ENCODE measurements at regions not wholly inside any gene's neighbourhood (a gene's known extent, or its start where the extent isn't known, plus 50 kb on each side); places are given as distances from the start of the nearest gene placed in this dataset.
"Not testable (repeated sequence)": the region's sequence is repeated elsewhere in the genome, so short reads cannot be mapped to it uniquely, and the experiment has no call there.

DNA sequence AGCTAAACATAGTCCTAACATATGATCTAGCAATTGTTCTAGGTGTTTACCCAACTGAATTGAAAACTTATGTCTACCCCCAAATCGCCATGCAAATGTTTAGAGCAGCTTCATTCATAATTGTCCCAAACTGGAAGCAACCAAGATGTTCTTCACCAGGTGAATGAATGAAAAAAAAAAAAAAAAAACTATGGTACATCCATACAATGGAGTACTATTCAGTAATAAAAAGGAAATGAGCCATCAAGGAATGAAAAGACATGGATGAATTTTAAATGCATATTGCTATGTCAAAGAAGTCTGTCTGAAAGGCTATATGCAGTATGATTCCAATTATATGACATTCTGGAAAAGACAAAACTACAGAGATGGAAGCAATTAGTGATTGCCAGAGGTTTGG lies 98.6 kb upstream of the ITPRID2 start:
- DNase-seq, result no peak

DNA sequence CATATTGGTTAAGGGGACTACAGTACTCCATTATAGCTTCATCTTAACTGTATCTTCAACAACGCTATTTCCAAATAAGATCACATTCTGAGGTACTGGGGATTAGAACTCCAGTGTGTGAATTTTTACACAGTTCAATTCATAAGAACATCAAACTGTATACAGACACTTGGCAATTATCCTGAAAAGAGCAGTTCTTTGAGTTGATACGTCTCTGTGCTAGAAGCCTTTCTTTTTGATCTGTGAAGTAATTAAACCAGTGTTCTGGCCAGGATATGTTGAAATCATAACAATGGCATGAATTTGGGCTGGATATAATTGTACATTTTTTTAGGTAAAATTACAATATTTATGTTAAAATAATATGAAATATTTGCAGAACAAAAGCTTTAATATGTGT lies 93.5 kb upstream of the ITPRID2 start:
- DNase-seq, result no peak

DNA sequence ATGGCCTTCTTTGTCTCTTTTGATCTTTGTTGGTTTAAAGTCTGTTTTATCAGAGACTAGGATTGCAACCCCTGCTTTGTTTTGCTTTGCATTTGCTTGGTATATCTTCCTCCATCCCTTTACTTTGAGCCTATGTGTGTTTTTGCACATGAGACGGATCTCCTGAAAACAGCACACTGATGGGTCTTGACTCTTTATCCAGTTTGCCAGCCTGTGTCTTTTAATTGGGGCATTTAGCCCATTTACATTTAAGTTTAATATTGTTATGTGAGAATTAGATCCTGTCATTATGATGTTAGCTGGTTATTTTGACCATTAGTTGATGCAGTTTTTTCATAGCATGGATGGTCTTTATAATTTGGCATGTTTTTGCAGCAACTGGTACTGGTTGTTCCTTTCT lies 89.2 kb upstream of the ITPRID2 start:
- DNase-seq, result not testable (repeated sequence)

DNA sequence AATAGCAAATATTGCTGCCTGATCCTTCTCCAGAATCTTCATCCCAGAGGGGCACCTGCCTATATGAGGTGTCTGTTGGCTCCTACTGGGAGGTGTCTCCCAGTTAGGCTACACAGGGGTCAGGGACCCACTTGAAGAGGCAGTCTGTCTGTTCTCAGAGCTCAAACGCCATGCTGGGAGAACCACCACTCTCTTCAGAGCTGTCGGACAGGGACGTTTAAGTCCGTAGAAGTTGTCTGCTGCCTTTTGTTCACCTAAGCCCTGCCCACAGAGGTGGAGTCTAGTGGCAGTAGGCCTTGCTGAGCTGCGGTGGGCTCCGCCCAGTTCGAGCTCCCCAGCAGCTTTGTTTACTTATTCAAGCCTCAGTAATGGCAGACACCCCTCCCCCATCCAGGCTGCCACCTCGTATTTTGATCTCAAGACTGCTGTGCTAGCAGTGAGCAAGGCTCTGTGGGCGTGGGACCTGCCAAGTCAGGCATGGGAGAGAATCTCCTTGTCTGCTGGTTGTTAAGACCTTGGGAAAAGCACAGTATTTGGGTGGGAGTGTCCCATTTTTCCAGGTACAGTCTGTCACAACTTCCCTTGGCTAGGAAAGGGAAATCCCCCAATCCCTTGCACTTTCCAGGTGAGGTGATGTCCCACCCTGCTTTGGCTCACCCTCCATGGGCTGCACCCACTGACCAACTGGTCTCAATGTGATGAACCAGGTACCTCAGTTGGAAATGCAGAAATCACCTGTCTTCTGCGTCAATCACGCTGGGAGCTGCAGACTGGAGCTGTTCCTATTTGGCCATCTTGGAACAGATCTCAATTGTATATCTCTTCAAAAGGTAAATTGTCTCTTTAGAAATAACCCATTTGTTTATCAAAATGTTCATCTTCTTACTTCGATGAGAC lies 87.4 kb upstream of the ITPRID2 start:
- not testable (repeated sequence) for DNase-seq

DNA sequence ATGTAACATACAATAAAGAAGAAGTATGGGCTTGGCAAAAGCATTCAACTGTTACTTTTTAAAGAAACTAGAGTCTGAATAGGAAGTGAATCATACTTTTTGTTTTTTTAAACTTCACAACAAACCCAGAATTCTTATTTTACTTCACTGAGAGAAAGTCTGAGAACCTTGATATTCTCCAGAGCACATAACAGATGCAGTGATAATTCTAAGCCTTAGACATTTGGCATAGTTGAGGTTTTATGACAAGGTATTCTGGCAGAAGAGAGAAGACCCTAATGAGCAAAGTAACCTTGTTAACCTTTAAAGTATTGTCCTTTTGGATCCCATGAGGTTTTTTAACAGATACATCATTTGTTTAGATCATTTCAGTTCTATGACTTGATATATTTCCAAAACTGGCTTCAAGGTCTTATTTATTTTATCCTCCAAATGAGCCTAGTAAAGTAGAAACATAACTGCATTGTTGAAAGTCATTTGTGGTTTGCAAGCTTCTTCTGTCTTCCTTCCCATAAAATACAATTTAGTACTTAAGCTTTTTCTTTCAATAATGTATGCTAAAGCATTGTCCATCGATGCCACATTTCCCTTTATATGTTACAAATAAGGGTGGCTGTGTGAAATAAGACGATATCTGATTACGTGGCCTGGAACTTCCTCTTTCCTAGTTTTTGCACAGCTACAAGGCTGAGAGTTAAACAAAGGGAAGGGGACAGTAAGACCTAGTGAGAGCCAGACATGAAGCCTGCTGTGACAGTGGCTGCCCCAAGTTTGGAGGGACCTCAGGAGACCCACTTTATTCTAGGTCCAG lies 86.1 kb upstream of the ITPRID2 start:
- DNase-seq, result no peak

DNA sequence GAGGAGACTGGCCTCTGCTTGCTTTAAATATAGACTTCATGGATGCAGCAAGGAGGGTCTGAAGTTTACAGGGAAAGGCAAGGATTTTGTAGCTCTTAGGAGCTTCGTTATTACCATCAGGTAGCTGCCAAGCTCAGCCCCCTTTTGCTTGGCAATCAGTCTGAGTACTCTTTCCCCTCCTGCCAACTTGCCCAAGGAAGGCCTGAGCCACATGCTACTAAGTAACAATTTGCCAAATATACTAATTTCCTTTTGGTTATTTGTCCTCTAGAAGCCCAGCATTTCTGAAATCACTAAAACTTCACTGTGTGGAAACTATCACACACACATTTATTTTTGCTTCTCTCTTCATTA lies 85.5 kb upstream of the ITPRID2 start:
- no peak for DNase-seq

DNA sequence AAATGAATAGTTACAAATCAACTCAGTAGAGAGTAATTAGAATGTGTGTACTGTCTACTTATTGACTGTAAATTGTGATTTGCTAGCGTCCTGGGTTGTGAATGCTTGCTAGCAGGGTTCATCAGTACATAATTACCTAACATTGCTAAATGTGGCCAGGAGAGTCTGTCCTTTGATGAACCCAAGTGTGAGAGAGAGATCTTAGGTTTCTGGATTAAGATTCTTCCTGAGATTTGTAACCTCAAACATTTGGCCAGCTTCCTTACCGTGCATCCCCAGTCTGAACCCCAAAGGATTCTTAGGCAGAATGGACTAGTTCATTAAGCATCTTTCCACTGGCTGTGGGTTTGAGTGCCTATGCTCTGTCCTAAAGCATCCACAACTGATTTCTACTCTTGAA lies 84.0 kb upstream of the ITPRID2 start:
- DNase-seq, result no peak

DNA sequence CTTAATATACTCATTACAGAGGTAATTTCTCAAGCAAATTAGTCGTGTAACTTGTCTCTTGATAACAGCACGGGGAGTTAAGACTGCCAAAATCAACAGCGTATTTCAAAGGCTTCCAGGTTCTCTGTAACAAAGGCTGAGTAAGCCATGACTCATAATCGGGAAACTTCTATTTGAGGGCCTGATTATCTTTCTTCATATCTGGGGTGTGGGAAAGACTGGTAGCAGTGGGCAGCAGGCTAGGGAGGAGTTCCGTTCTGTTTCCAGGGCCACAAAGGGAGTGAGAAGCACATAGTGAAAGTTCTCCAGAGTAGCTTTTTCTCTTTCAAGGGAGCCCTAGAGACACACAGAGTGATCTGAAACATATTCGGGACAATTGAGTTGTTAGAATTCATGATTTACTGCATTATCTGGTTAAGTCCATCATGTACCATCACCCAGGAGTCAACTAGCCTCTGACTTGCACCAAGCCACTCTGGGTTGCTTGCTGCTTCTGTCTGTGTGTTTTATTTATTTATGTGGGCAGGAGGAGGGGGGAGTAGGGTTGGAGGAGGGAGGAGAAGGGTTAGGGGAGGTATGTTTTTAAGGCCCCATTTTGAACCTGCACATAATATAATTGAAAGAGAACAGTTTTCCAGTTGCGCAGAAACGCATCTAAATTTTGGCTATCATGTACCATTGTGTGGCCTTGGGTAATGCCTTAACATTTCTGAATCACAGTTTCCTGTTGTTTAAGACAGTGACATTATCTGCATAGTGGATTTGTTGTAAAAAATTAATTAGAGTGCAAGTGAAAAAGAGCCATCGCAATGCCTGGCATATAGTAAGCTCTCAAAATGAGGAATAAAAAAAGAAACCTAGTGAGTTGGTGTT lies 80.5 kb upstream of the ITPRID2 start:
- DNase-seq, result no peak

DNA sequence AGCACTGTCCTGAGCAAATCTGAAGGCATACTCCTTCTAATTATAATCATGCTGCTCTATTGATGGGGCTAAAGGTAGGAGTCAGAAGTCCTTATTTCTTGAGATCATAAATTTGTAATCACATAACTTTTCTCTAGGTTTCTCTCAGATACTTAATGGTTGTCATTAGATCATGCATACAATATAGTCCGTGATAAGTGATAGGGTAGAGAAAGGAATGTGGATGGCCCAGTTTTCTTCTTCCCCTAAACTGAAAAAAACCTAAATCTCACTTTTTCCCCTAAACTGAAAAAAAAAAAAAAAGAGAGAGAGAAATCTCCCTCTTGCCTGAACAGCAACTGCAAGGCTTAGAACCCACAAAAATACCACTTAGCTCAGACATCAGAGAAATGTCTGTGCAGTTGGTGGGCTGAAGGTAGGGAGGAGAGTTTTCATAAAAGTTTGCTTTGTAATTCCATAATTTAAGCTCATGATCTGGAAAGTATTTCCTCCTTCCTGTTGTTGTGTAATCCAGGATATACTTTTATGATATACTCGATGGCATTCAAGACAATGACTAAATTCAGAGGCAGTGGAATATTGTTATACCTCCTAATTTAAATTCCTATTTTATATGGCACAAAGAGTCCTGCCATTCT lies 79.3 kb upstream of the ITPRID2 start:
- DNase-seq, result no peak

DNA sequence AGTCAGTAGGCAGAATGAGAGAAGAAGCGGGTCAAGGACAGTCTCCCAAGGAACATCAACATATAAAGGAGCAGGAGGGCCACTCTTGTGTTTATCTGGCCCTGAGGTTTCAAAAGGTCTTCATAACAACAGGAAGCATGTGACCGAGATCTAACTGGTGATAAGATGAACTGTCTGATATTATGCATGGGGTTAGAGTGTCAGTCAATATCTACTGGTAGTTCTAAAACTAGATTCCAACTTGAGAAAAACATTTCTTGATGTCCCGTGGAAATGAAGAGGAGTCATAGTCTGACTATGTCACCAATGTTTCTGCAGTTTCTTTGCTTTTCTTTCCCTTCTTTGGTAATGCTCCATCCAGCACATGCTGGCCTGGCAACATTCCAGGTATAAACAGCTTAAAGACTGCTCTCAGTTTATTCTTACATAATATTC lies 77.5 kb upstream of the ITPRID2 start:
- DNase-seq, result no peak

DNA sequence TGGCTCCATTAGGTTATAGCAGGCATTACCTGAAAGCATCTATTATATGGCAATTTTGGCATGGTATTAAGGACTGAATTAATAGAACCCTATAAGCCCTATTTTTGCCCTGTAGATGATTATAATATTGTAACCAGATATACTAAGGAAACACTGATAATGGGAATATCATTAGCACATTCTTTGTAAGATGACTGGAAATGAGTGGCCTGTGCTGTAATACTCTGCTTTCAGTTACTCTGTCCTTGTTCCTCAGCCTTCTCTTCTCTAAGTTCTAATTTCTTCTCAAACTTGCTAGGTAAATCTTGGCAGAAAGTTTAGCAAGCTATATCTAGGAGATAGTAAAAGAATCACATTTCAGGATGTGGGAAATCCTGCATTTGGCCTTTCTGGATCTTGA lies 74.0 kb upstream of the ITPRID2 start:
- no peak for DNase-seq

DNA sequence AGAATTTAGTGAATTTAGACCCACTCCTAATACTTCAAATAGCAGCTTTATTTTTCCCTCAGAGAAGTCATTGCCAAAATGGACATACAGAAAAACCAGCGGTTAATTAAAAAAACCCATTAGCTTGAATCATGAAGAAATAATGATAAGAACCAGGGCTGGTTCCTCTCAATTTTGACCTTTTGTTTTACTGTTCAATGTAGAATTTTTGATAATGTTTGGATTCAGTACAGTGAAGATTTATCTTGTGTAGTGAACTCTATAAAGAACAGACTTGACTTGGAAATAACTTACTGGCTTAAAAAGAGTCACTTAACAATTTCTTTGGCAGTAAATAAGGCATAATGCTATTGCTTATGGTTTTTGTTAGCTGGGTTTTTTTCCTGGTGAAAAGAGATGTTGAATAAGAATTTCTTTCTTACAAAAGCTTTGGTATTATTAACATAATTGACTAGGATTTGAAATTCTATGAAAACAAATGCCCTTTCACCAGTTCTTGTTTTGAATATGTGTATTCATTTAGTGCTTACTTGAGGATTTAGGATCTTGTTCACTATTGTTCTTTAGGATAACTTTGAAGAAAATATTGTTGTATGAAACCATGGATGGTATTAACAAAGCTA lies 73.4 kb upstream of the ITPRID2 start:
- no peak for DNase-seq

DNA sequence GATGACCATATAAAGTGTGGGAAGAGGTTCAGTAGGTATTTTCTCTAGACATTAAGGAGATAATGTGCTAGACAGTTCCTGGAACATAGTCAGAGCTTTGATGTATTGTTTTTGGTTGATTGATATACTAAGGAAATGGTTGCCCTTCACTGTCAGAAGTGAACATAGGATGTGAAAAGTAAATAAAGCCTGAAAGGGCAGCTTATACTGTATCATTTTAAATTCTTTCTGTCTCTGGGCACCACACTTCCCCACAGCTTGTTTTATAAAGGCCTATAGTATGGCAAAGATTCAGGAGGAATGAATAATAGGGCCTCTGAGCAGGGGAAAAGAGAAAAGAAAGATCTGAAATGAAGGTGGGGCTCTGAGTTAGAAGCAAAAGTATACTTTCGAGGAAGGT lies 72.7 kb upstream of the ITPRID2 start:
- DNase-seq, result no peak

DNA sequence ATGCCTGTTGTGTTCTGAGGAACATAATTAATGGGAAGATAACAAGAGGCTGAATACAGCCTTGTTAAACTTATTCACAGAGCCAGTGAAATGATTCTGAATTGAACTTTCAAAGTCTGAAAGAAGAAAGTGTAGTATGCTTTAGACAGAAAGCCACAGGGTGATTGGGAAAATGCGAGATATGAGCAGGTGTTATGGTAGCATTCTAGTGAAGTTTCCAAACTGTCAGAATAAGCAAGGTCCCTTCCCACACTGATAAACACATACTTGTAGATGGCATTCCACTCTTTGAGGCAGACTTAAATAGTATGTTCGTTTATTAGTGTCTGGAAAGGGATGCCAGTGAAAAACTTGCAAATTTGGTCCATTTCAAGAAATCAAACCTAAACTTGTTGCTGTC lies 70.5 kb upstream of the ITPRID2 start:
- DNase-seq, result no peak

DNA sequence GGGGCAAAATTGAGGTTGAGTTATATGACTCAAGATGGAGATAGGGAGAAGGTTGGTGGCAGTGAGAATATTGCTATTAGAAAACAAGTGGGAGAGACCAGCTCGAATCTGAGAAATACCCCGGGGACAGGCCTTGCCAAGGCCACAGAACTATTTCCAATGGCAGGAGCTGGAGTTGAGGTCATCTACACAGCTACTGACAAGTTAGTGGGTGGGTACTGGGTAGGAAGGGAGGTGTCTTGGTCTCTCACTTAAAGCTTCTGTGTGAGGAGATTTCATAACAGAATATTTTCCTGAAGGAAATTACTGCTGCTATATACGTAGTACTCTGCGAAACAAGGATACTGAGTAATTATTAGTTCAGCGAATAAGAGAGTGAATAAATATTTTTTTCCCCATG lies 69.4 kb upstream of the ITPRID2 start:
- no peak for DNase-seq

DNA sequence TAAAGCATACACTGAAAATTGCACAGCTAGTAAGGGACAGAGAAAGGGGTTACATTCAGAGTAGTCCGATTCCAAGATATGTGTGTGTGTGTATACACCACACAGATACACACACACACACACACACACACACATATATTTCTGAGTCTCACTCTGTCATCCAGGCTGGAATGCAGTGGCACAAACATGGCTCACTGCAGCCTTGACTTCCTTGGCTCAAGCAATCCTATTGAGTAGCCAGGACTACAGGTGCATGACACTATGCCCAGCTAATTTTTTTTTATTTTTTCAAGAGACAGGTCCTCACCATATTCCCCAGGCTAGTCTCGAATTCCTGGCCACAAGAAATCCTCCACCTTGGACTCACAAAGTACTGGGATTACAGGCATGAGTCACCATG lies 68.1 kb upstream of the ITPRID2 start:
- DNase-seq, result no peak

DNA sequence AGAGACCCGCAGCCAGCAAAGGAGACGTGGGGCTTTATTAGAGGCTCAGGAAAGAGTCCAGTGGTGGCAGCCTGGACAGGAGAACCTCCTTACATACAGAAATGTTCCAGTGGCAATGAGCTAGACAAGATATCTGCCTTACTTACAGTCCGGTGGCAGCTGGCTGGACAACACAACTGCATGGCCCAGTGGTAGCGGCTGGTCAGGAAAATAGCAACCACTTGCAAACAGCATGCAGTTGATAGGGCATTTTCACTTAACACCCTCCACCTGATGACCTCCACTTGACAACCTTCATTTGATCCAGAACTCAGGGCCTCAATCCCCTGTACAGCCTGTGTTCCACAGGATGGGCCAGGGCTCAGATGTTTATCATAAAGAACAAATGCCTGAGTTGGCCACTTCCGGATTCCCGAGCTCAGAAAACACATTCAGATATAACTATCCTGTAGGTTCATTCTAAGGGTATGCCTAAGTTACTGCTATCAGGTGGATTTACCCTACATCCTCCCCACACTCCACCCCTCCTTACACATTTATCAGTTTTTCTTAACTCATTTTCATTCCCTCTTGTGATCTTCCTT lies 63.3 kb upstream of the ITPRID2 start:
- no peak for DNase-seq

DNA sequence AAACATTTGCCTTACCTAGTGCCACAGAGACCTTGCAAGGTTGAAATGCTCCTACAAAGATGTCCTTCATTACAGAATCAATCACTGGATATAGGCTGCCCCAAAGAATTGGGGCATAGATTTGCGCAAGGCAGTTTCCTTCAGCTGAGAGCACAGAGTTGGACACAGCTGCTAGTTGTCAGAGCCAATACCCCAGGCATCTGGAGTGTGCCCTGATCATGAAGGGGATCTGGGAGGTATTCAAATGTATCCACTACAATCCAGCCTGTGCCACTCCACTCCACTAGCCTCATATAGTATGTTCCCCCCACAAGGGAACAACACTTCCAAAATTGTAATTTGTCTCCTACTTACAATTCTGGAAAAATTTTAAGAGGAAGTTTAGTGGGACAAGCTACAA lies 62.3 kb upstream of the ITPRID2 start:
- DNase-seq, result no peak

DNA sequence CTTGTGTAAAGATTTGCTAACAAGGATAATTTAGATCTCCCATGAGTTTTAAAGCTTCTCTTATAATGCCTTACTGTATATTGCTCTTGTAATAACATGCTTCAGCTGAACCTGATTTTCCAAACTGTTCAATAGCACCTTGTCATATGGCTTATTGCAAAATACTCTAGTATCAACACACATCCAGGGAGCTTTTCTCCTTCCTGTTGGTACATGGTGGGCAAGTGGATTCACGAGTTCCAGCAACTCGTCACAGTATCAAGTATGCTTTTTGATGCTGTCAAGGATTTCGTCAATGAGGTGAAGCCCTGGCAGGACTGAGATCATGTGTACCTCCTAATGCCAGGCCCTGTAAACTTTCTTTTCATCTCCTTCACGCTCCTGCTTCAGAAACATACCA lies 59.5 kb upstream of the ITPRID2 start:
- DNase-seq, result no peak

DNA sequence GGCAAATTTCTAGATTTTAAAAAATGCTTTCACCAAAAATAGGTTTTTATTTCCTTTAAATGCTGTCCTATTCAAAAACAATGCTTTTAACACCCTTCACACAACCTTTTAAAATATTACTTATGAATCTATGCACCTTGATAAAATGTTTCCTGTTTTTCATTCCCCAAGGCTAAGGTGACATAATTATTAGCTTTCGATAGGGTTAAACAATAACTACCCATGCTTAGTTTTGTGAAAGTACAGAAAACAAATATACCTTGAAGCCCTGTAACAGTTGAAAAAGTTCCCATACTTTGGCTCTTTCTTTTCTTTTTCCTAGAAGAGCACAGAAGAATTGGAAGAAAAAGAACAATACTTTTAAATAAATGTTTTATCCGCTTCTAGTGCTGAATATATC lies 54.9 kb upstream of the ITPRID2 start:
- no peak for DNase-seq

DNA sequence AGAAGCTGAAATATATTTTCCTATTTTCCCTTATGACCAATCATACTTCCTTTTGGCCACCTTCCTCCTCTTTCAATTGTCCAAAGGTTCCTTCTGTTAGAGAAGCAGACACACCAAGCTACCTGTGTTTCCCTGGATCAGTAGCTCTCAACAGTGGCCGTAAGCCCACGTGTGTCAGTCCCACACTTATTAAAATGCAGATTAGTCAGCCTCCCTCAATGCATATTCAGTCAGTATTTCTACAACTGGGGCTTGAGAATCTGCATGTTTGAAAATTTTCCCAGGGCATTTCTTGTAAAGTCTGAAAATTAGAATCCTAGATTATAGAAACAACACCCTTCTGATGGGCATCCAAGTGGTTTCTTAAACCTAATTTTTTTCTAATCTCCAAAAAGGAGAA lies 54.0 kb upstream of the ITPRID2 start:
- no peak for DNase-seq

DNA sequence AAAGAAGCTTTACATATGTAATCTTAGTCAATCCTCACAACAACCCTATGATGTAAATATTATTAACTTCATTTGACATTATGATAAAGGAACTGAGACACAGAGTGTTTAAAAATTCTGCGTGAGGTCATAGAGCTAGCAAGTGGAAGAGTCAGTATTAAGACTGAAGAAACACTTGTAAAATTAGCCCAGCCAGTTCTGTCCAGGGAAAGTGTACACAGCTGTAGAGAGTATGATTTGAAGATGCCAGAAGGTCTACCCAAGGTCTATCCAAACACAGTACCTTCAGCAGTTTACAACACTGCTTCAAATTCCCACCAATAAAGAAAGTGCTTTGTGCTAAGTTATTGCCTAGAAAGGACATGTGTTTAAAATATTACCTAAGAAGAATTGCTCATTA lies 51.7 kb upstream of the ITPRID2 start:
- no peak for DNase-seq
